Activated naive CD4-positive, alpha-beta T cell treated with anti-CD3 and anti-CD28 coated beads, Interleukin-2, amount 50 U/mL, for 24 hours (primary cell): ENCODE measurements at regions not wholly inside any gene's neighbourhood (a gene's known extent, or its start where the extent isn't known, plus 50 kb on each side); places are given as distances from the start of the nearest gene placed in this dataset.

Source experiments
- H3K27ac Mint-ChIP-seq: one replicate; pipeline ENCODE4 v1.8.0; 2021; ENCODE audit warnings: mild to moderate bottlenecking, mixed read lengths
- H3K27me3 Mint-ChIP-seq: one replicate; pipeline ENCODE4 v1.8.0; 2021; ENCODE audit warnings: mixed read lengths
- H3K36me3 Mint-ChIP-seq: one replicate; pipeline ENCODE4 v1.8.0; 2021; ENCODE audit warnings: mixed read lengths
- H3K4me1 Mint-ChIP-seq: one replicate; pipeline ENCODE4 v1.8.0; 2021; ENCODE audit warnings: mixed read lengths
- H3K4me3 Mint-ChIP-seq: one replicate; pipeline ENCODE4 v1.8.0; 2021; ENCODE audit warnings: mild to moderate bottlenecking, mixed read lengths
- H3K9me3 Mint-ChIP-seq: one replicate; pipeline ENCODE4 v1.8.0; 2021; ENCODE audit warnings: mixed read lengths

DNA sequence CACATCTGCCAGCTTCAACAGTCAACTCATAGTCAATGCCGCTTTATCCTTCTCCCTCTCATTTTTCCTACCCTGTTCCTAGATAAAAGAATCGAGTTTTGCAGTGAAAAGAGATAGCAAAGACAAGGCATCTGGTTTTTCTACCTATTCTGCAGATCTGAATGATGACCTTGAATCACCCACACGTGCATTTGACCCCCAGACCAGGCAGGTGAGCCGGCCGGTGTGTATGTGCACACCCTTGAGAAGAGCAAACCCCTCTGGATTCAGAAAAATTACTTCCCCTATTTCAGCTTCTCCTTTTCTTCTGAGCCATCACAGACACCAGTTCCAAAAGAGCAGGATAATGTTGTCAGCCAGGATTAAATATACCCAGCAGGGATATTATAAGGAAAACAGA lies 115.6 kb upstream of the ST6GAL2 start:
- Mint-ChIP-seq H3K4me3 (no peak overlapping the region), H3K27me3 (no peaks in the 10 kb centered on the region), H3K27ac (no peak overlapping the region), H3K4me1 (no peaks in the 10 kb centered on the region), H3K9me3 (no peaks in the 10 kb centered on the region), H3K36me3 (no peaks in the 10 kb centered on the region)

DNA sequence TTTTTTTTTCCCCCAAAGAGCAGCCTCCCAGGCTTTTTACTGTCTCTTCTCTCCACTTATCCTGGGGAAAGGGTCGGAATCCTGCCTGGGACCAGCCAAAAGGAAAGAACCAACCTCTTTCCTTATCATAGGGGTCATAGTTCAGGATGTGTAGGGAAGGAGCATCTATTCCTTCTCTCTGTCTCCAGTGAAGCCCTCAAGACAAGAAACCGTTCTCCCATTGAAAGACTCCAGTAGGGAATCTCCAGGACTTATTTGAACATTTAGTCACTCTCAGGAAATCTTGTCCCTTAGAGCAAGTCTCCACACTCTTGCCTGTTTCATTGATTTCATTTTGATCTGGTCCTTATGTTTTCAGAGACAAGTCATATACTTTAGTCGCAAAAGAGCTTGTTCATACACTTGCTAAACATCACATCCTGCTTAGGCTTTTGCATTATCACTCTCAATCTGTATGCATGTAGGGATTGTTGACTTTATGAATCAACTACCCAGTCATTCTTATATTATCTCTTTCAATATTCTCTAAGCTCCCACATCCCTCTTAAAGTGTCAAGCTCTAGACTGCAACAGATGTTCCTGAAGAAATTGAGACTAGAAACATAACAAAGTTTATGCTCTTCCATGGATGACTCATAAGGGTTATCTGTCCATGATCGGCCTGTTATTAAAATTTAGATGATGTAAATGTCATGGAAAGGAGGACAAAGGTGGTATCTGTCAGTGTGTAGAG lies 116.2 kb upstream of the ST6GAL2 start:
- no peaks in the 10 kb centered on the region for H3K36me3 Mint-ChIP-seq
- H3K27ac Mint-ChIP-seq: no peak overlapping the region

DNA sequence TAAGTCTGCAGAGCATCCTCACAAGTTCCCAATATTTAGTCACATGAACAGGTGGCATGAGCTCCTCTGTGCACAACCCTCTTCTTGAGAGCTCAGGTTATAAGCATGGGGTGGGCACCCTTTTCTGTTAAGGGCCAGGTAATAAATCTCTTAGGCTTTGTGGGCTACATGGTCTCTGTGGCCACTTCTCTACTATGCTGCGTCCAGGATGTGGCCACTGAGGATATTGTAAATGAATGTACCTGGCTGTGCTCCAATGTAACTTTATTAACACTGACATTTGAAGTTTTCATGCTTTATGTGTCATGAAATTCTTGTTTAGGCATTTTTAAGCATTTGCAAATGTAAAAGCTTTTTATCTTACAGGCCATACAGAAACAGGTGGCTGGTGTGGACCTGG lies 116.8 kb upstream of the ST6GAL2 start:
- Mint-ChIP-seq H3K4me3 (no peak overlapping the region), H3K9me3 (no peaks in the 10 kb centered on the region), H3K27ac (no peak overlapping the region), H3K36me3 (no peaks in the 10 kb centered on the region), H3K4me1 (no peaks in the 10 kb centered on the region), H3K27me3 (no peaks in the 10 kb centered on the region)

More for the DNA sequence above, 116.2 kb upstream of the ST6GAL2 start:
- Mint-ChIP-seq H3K4me3 (no peak overlapping the region), H3K9me3 (no peaks in the 10 kb centered on the region), H3K4me1 (no peaks in the 10 kb centered on the region), H3K27me3 (no peaks in the 10 kb centered on the region)

DNA sequence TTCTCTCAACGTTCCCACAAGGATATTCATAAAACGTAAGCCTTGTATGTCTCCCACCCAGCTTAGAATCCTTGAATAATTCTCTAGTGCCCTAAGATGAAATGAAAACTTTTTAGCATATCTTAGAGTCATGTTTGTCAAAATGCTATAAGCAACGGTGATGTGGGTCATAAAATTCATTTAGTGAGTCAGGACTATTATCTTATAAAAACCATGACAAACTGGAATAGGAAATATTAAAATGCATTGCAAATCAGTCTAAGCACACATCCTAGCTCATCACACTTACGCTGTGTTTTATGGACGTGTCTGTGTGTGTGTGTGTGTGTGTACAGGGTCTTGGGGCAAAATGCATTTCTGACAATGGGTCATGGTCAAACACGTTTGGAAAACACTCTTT lies 119.9 kb upstream of the ST6GAL2 start:
- H3K4me3 Mint-ChIP-seq: no peak overlapping the region
- no peaks in the 10 kb centered on the region for H3K36me3 Mint-ChIP-seq

DNA sequence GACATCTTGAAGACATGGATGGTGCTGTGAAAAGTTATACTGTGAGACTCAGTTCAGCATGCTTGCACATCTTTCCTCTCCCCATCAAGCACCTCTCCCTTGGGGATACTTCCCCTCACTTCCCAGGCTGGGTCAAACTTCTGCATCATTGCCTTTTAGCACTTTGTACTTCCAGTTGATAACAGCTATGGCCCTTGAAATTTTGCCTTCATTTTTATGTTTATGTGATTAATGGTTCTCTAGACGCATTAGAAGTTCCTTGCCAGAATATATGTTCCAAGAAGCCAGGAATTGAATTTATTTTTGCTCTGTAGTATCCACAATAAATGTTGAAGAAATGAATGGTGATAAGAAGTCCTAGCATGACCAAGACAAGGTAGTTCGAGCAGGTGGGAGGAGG lies 120.9 kb upstream of the ST6GAL2 start:
- Mint-ChIP-seq H3K36me3 (no peaks in the 10 kb centered on the region), H3K9me3 (no peaks in the 10 kb centered on the region), H3K4me3 (no peak overlapping the region), H3K27me3 (no peaks in the 10 kb centered on the region), H3K27ac (no peak overlapping the region), H3K4me1 (no peaks in the 10 kb centered on the region)

More for the DNA sequence above, 119.9 kb upstream of the ST6GAL2 start:
- Mint-ChIP-seq H3K27me3 (no peaks in the 10 kb centered on the region), H3K27ac (no peak overlapping the region), H3K9me3 (no peaks in the 10 kb centered on the region), H3K4me1 (no peaks in the 10 kb centered on the region)

DNA sequence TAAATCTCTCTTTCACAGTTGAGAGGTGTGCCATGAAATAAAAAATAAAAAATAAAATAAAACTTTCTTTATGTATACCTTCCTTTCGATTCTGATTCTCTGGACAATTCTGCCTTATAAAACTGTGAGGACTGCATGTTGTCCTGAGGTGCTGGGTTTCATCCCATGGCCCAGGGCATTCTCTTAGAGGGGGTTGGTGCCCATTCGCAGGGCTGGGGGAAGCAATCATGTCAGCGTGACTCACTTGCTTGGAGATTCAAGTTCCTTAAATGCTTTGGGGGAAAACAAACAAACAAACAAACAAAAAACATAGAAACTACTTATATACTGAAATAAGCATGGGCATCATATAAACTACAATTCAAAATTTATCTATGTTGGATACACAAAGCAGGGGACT lies 122.0 kb upstream of the ST6GAL2 start:
- no peaks in the 10 kb centered on the region for H3K4me1 Mint-ChIP-seq
- no peaks in the 10 kb centered on the region for H3K36me3 Mint-ChIP-seq
- no peak overlapping the region for H3K4me3 Mint-ChIP-seq
- H3K27me3 Mint-ChIP-seq: no peaks in the 10 kb centered on the region
- no peaks in the 10 kb centered on the region for H3K9me3 Mint-ChIP-seq
- H3K27ac Mint-ChIP-seq: no peak overlapping the region

DNA sequence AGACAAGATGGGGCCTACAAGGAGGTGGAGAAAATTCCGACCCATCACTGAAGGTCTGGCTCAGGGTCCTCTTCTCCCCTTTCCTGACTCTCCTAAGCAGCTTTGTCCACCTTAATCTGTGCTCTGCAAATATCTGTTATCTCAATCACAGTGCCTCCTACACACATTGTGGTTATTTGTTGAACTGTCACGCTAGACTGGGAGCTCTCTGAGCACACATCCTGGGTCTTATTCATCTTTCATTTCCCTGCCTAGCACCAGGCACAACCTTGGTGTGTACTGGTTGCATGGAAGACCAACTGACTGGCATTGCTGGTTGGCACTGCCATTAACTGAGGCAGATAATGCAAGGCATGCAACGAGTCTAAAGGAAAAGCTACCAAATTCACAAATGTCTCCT lies 122.9 kb upstream of the ST6GAL2 start:
- H3K9me3 Mint-ChIP-seq: no peaks in the 10 kb centered on the region
- H3K4me1 Mint-ChIP-seq: no peaks in the 10 kb centered on the region
- H3K27ac Mint-ChIP-seq: no peak overlapping the region
- H3K4me3 Mint-ChIP-seq: no peak overlapping the region
- H3K36me3 Mint-ChIP-seq: no peaks in the 10 kb centered on the region
- no peaks in the 10 kb centered on the region for H3K27me3 Mint-ChIP-seq

DNA sequence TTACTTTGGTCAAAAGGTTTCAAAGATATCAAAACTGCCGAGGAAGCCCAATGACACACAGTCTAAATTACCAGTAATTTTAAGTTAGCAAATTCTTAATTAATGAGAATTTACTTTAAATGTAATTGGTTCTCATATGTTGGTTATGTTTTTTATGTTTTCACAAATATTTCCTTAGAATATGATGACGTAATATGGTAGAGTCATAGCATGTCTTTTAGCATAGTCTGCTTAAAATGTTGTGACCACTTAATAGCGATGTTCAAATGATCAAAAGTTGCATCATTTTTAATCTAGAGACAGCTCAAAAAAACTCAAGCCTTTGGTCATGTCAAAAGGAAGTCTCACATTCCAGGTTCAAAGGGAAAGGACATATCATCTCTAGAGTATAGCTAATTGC lies 123.3 kb upstream of the ST6GAL2 start:
- Mint-ChIP-seq H3K4me1 (no peaks in the 10 kb centered on the region), H3K36me3 (no peaks in the 10 kb centered on the region), H3K27ac (no peak overlapping the region), H3K4me3 (no peak overlapping the region), H3K27me3 (no peaks in the 10 kb centered on the region), H3K9me3 (no peaks in the 10 kb centered on the region)

DNA sequence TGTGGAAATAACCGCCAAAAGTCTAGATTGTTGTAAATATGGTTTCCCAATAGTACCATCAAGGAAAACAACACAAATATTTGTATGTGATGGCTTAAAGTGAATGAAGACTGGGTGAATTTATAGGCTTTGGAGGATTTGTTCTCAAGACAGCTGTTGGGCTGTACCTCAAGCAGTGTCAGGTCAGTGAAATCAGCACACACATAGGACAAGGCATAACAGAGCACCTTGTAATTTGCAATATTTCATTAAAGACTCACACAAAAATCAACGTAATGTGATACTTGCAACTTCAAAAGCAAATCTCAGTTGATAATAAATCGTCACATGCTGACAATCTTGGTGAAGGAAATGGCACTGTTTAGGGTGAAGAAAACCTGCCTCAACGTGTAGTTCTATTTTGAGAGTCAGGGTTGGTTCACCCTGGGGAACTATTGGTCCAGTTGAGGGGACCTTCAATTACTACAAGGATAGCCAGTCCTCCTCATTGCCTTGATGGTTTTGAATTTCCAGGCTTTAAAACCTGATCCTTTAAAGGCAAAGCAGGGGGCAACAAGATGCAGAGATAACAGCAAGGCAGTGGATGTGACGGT lies 126.8 kb upstream of the ST6GAL2 start:
- H3K9me3 Mint-ChIP-seq: no peaks in the 10 kb centered on the region
- no peaks in the 10 kb centered on the region for H3K27me3 Mint-ChIP-seq
- no peak overlapping the region for H3K4me3 Mint-ChIP-seq
- H3K27ac Mint-ChIP-seq: no peak overlapping the region
- no peaks in the 10 kb centered on the region for H3K36me3 Mint-ChIP-seq
- H3K4me1 Mint-ChIP-seq: no peaks in the 10 kb centered on the region

DNA sequence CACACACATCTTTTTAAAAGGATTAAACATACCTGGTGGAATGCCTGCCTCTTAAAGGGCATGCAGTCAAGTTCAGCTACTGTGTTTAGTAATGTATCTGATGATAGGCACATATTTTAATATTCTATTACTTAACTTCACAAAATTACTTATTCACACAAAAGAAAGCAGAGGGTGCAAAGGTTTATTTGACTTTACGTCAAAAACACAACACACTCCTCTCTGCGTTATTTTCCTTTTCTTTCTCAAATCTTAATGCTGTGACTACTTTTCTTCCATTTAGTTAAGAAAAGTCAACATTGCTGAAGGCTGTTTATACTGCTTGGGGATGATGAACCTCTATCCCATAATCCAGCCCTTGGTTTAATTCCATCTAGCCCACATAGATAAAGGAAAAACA lies 127.9 kb upstream of the ST6GAL2 start:
- Mint-ChIP-seq H3K27ac (no peak overlapping the region), H3K27me3 (no peaks in the 10 kb centered on the region), H3K36me3 (no peaks in the 10 kb centered on the region), H3K4me1 (no peaks in the 10 kb centered on the region), H3K4me3 (no peak overlapping the region), H3K9me3 (no peaks in the 10 kb centered on the region)

DNA sequence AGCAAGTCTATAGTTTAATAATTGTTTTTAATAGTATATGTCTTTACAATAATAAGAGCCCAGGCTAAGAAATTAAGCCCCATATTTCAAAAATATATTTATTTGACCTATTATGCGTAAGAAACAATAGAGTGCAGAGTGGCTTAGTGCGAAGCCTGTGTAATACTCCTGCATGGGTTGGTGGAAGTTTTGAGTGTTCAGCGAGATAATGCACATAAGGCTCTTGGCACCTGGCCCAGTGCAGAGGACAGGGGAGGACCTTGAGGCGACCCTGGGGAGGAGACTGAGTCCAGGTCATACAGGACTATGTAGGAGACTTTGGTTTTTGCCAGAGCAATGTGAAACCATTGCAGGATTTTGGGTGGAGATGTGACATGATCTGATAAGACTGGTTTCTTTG lies 132.4 kb upstream of the ST6GAL2 start:
- Mint-ChIP-seq H3K9me3 (no peaks in the 10 kb centered on the region), H3K36me3 (no peaks in the 10 kb centered on the region), H3K27me3 (no peaks in the 10 kb centered on the region), H3K27ac (no peak overlapping the region), H3K4me1 (no peaks in the 10 kb centered on the region), H3K4me3 (no peak overlapping the region)

DNA sequence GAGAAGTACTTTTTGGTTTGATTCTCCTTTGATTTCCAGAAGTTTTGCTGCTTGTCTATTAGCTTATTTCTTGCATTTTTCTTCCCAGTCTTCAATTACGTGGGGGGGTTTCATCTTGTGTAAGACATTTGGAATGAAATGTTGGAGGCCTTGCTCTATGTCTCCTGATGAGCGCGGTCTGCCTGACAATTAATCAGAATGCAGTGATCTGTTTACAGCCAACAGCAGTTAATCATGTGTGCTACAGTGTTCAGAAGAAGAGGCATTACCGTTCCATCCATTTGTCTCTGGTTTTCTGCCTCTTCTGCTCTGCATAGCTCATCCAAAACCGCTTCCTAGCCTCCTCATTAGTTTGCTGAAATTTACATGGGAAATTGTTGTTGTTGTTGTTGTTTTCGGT lies 134.4 kb upstream of the ST6GAL2 start:
- no peak overlapping the region for H3K4me3 Mint-ChIP-seq
- H3K9me3 Mint-ChIP-seq: peaks cover 6% of the 10 kb centered on the region
- no peak overlapping the region for H3K27ac Mint-ChIP-seq
- H3K27me3 Mint-ChIP-seq: no peaks in the 10 kb centered on the region
- H3K4me1 Mint-ChIP-seq: no peaks in the 10 kb centered on the region
- H3K36me3 Mint-ChIP-seq: no peaks in the 10 kb centered on the region

DNA sequence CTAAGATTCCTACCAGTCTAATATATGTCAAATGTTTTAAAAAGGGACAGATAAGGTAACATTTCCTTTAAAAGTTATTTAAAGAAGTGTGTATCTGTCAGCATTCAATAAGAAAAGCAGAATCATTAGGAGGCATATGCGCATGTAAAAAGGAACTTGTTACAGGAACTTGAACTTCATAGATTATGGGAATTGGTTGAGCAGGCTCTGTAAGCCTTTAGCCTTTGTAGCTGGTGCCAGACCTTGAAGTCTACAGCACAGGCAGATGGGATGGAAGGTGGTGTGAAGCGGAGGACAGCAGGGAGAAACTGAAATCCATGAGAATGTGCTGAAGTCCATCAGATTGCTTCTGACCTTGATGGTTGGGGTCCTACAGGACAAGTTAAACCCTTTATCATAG lies 138.3 kb upstream of the ST6GAL2 start:
- no peak overlapping the region for H3K27ac Mint-ChIP-seq
- H3K27me3 Mint-ChIP-seq: no peaks in the 10 kb centered on the region
- no peaks in the 10 kb centered on the region for H3K36me3 Mint-ChIP-seq
- H3K4me3 Mint-ChIP-seq: no peak overlapping the region
- no peaks in the 10 kb centered on the region for H3K4me1 Mint-ChIP-seq
- H3K9me3 Mint-ChIP-seq: peaks cover 6% of the 10 kb centered on the region

DNA sequence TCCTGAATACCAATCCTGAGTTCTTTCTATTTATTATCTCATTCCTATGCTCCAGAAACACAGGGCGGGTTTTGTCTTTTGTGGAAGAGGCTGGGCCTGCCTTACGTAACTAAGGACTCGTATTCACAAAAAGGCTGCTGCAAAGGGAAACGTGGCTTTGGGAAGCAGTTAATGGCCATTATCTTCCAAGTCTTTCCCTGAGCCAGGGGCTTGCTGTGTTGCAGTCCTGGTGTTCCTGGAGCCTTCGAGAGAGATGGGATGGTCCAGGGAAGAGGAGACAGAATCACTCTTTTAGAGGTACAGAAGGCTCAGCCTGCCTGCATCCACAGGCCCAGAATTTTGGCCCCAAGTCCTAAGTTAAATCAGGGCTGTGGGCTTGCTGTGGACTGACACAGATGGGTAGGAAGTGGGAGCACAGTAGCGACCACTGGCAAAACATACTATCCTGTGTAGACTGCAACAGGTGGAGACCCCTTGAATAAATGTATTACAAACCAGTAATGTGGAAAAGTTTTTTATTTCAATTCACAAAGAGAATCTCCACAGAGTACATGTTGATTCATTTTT lies 139.4 kb upstream of the ST6GAL2 start:
- Mint-ChIP-seq H3K9me3 (peaks cover 6% of the 10 kb centered on the region), H3K4me3 (no peak overlapping the region)

DNA sequence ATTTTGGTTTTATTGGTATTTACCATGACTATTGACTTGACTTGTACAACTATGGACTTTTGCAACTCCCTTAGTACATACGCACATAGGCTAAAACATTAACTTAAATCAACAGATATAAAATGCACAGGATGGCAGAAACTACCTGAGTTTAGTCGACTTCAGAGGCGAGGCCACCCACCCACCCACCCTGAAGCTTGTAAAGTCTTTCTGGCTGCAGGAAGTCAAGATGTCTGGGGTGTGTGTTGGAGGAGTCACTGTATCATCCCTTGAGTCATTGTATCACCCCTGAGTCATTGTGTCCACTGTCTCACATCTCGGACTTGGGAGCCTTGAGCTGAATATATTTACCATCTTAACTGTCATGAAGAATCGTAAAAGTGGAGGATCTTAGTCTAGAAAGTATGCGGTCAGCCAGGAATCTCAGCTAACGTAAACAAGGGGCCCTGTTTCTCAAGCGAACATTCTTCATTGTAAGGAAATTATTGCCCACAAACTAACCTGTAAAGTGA lies 140.0 kb upstream of the ST6GAL2 start:
- no peak overlapping the region for H3K27ac Mint-ChIP-seq
- H3K9me3 Mint-ChIP-seq: peaks cover 6% of the 10 kb centered on the region
- H3K36me3 Mint-ChIP-seq: no peaks in the 10 kb centered on the region
- H3K4me3 Mint-ChIP-seq: no peak overlapping the region
- H3K4me1 Mint-ChIP-seq: no peaks in the 10 kb centered on the region
- H3K27me3 Mint-ChIP-seq: no peaks in the 10 kb centered on the region

More for the DNA sequence above, 139.4 kb upstream of the ST6GAL2 start:
- H3K36me3 Mint-ChIP-seq: no peaks in the 10 kb centered on the region
- no peaks in the 10 kb centered on the region for H3K27me3 Mint-ChIP-seq
- no peak overlapping the region for H3K27ac Mint-ChIP-seq
- no peaks in the 10 kb centered on the region for H3K4me1 Mint-ChIP-seq

DNA sequence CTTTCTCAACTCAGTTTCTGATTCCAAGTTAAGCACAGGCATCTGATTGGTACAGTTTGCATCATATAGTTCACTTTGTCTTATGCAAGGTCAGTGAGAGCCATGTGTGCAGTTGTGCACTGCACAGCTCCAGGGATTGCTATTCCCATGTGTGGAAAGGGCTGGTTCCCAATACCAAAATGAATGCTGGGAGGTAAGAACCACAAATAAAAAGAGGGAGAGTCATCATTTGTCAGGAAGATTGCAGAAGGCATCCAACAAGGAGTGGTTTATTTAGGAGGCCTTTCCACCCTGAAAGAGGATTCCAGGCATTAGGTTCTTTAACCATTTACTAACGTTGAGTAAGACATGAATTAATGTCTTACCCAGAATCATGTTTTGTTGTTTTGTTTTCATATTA lies 141.2 kb upstream of the ST6GAL2 start:
- H3K9me3 Mint-ChIP-seq: peaks cover 6% of the 10 kb centered on the region
- H3K27me3 Mint-ChIP-seq: no peaks in the 10 kb centered on the region

More for the DNA sequence above, 141.2 kb upstream of the ST6GAL2 start:
- Mint-ChIP-seq H3K27ac (no peak overlapping the region), H3K4me3 (no peak overlapping the region), H3K36me3 (no peaks in the 10 kb centered on the region), H3K4me1 (no peaks in the 10 kb centered on the region)
